Hepatic stellate cell (primary cell): ENCODE measurements at regions not wholly inside any gene's neighbourhood (a gene's known extent, or its start where the extent isn't known, plus 50 kb on each side); places are given as distances from the start of the nearest gene placed in this dataset.
"Not testable (repeated sequence)": the region's sequence is repeated elsewhere in the genome, so short reads cannot be mapped to it uniquely, and the experiment has no call there.

Experiments used
- DNase-seq: peaks from one replicate; pipeline ENCODE4 v3.0.0; 2011; ENCODE audit warnings: low spot score

- no peak for DNase-seq
Measured at GRCh38 chr10:36556468-36556867, 568.9 kb upstream of the ANKRD30A start.

DNA sequence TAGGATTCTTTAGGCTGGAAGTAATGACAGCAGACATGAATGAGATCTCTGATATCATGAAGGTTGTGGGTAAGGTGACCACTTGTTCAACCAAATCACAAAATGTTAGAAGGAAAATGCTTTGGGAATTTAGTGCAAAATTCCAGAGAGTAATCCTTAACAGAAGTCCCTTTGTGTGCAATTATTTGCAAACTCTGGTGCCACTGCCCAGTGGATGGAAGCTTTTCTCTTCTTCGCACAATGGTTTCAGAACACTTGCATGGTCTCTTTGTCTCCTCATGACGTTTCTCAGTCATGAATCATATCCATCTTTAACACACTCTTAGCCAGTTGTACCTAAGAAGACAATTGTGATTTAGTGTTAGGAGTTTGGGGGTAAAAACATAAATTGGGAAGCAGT, 570.4 kb upstream of the ANKRD30A start:
- no peak for DNase-seq

GRCh38 chr10:36547965-36548364, 577.4 kb upstream of the ANKRD30A start:
- DNase-seq: no peak

GRCh38 chr10:36542493-36542892, 582.9 kb upstream of the ANKRD30A start:
- no peak for DNase-seq

DNA sequence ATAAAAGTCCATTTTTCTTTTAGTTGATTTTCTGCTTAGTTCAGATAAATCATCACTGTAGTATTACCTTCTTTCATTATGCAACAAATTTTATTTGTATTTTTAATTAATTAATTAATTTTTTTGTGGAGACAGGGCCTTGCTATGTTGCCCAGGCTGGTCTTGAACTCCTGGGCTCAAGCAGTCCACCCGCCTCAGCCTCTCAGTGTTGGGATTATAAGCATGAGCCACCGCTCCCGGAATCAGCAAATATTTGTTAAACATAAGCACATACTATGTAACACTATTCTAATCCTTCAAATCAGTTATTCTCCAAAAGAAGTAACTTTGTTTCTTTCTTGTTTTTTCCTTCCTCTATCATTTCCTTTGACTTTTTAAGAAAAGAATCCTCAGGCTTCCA, 584.8 kb upstream of the ANKRD30A start:
- no peak for DNase-seq

DNA sequence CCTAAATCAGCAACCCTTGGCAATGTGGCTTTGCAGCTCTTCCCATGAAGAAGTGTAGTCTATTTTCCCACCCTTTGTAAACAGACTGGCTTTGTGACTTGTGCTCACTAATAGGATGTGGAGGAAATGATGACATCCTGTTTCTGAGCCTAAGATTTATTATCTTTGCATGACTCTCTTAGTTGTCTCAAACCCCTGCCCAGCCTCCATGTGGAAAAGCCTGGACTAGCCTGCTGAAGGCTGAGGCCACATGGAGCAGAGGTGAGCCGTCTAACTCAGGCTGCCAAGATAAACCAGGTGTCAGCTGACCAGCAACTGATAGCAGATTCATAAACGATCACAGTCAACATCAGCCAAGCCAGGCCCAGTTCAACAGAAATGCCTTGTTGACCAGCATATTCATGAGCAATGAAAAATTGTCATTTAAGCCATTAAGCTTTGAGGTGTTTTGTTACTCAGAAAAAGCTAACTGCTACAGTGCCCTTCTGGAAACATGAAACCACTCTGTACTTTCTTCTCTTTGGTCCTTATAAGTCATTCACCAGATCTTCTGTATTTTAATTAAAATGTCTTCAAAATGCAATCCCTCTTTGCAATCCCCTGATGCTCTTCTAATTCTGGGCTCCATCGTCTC, 586.3 kb upstream of the ANKRD30A start:
- peak; percentile 46 for DNase-seq

- peak; percentile 23 for DNase-seq
Measured at GRCh38 chr10:36534471-36535002, 590.9 kb upstream of the ANKRD30A start.

GRCh38 chr10:36533861-36534260, 591.5 kb upstream of the ANKRD30A start:
- DNase-seq: no peak

- no peak for DNase-seq
Measured at GRCh38 chr10:36533316-36533715, 592.1 kb upstream of the ANKRD30A start.

DNA sequence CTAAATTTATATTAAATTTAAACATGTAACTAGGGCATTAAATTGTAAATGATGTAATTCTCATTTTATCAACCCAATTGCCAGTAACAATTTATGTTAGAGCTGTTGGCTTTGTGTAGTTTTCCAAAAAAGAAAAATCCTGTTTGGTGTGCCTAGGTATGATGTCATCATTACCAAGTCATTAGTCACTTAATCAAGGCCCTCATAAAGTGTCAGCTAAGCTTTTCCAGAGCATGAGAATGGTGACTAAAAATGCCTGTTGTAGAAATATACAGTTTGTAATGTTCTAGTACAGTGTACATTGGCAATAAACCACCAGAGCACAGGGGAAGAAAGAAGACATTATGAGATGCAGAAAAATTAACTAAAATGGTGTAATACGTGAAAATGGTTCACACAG, 593.8 kb upstream of the ANKRD30A start:
- peak; percentile 7 for DNase-seq

DNA sequence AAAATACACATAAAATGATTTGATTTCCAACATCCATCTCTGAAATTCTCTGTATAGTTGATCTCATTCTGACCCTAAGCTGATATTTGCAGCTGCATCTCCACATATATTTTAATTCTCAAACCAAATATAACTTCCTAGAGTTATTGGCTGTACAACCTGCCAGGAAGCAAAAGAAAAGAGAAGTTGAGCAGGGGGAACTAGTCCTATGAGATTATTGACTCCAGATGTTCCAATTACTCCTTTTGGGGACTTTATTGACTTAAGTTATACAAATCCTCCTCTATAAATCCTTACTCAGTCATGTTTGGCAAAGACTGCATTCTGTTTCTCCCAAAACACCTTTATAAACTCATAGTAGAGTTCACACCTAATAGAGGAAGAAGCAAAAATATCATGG, 599.4 kb upstream of the ANKRD30A start:
- DNase-seq: no peak

GRCh38 chr10:36524126-36524525, 601.3 kb upstream of the ANKRD30A start:
- DNase-seq: not testable (repeated sequence)

DNA sequence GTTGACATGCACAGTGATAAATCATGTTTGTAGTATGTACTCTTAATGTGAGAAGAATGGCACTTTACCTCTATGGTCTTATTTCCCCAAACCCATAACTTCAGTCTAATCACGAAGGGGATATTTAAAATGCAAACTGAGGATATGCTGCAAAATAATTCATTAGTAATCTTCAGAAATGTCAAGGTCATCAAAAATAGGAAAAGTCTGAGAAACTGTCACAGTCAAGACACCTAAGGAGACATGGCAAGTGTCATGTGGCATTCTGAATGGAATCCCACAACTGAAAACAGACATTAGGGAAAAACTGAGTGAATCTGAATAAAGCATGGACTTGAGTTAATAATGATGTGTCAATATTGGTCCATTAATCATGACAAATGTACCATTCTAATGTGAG, 605.5 kb upstream of the ANKRD30A start:
- DNase-seq: no peak

DNA sequence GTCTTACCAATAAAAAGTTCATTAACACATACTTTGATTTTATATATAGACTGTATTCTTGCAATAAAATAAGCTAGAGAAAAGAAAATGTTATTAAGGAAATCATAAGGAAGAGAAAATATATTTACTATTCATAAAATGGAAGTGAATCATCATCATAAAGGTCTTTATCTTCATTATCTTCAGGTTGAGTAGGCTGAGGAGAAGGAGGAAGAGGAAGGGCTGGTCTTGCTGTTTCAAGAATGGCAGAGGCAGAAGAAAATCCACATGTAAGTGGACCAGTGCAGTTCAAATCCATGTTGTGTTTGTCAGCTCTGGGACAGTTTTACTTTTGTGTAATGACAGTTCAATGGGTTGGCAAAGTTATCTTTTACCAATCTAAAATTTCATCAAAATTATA, 609.1 kb upstream of the ANKRD30A start:
- DNase-seq: no peak

DNA sequence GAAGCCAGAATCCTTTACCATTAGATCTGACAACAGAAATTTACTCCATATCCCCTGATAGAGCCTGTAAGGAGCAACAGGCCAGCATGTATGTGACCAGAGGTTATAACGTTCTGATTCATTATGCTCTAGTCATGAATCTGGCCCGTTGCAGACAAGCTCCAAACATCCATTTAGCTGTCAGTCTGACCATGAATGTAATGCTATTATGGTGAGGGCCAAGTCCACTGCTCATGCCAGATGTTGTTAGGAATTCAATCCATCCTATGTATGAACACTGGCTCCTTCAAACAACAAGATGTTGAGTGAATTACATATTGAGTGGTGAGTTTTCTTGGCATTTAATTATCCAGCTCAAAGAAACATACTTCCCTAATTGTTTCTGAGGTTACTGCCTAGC, 610.1 kb upstream of the ANKRD30A start:
- no peak for DNase-seq

DNA sequence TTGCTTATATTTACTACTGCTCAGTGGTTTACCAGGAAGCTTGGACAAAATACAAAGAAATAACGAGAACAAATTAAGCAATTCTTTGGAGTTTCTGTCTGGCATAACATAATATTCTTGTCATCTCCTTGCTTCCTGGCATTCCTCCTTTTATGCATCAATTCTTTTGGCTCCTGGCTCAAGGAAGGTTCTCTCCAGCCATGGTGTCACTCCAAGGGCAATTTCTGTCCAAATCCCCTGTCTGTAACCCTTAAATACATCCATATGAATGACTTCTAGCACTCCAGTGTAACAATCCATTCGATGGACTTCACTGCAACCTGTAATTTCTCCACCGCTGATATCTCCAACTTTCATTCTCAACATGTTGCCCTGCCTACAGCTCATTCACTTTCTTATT, 617.7 kb upstream of the ANKRD30A start:
- no peak for DNase-seq

- DNase-seq: no peak
Measured at GRCh38 chr10:36506697-36507496, 618.5 kb upstream of the ANKRD30A start.

DNA sequence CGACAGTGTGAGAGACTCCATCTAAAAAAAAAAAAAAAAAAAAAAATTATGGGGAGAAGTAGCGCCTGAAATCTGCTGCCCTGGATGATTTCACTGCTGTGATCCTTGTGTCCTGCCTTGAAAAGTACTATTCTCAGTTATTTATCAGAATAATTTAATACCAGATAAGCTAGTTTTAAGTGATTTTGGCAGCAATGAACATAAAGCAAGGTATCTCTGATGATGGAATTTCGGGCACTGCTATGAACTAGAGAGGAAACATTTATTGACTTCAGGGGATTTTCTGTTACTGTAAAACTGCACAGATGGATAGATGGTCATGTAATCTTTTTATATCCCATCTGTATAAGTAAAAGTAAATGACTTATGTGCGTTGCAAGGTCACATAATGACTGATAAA, 619.1 kb upstream of the ANKRD30A start:
- no peak for DNase-seq

DNA sequence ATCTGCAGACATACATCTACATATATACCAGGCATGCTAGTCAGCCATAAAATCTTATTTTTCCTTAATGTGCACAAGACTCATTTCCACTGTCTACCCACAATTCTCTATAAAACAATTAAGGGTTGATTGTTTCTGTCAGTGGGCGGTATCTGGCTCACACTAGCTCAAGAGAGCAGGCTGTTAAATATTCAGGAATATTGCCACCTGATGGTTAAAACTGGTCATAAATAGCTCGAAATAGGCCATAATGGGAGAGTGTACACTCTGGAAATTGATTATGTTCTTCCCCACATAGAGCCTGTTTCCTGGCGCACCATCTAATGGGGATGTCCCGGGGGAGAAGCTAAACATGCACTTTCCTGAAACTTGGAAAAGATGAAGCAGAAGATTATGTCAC, 620.6 kb upstream of the ANKRD30A start:
- DNase-seq: no peak

- DNase-seq: no peak
Measured at GRCh38 chr10:36500266-36500665, 625.1 kb upstream of the ANKRD30A start.

DNA sequence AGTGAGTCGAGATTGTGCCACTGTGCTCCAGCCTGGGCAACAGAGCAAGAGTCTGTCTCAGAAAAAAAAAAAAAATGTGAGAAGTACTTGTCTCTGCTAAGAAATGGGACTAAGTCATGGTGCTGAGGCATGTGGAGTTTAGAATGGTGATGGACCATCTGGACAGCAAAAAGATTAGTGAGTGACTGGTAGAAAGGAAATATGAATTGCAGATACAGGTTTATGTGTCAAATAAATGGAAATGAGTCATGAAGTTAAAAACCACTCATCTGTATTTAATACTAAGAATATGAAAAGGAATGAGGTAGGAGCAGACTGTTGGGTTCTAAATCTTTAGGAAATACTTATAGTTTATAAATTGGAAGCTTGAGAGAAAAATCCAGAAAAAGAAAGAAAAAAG, 625.7 kb upstream of the ANKRD30A start:
- no peak for DNase-seq

DNA sequence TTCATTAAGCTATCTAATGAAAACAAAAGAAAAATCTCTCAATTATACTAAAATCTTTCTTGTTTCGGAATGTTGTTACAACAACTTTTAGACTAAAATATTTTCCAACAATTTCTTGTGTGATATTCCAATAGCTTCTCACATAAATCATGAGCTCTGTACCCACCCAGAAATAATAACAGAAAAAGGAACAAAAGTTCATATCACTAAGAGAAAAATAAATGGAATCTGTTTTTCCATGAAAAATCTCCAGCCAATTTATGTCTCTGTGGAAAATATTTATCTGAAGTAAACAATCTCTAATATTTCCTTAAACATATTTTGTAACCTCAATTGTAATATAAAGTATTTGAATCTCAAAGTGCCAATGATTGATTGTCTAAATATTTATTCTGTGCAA, 628.6 kb upstream of the ANKRD30A start:
- no peak for DNase-seq

GRCh38 chr10:36494371-36494770, 631.0 kb upstream of the ANKRD30A start:
- DNase-seq: no peak

DNA sequence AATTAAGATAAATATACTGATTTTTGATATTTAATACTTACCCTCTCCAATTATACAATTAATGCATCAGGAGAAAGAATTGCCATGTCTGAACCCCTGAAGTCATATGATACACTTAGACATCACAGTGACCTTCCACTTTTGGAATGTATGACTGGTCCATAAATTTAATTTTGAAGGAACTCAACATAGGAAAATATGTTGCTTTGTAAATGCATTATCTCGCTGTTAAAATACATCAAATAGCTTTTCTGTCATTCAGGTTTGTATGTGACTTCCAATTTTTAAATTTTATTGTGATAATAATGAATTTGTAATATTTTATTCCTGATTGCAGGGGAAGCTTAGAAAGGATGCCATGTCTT, 631.9 kb upstream of the ANKRD30A start:
- no peak for DNase-seq
